ENCODE measurements at regions not wholly inside any gene's neighbourhood (a gene's known extent, or its start where the extent isn't known, plus 50 kb on each side); places are given as distances from the start of the nearest gene placed in this dataset.

DNA sequence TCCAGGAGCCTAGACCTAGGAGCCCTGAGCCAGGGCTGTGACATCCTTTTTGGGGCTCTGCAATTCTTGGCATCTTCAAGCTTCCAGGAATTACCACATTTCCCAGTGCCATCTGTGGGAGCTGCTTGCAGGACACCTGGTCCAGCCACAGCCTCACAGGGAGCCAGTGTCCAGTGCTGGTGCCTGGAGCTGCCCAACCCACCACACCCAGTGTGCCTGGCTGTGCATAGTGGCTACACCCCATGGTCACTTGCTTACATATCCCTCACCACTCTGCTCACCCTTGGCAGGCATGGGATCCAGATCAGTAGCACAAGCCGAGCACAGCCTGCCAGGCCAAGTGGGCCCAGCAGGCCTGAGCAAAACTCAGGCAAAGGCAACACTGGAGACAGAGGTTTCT, 2151.4 kb upstream of the PCDH20 start:
- H3K27me3 ChIP-seq (ENCODE audit: control insufficient read depth in 1 of 2, insufficient read depth in 2 of 2, low read length in 2 of 2): no peaks in the 10 kb centered on the region
- WGBS (ENCODE audit: low lambda C conversion rate): 0% methylated on average over 1 of the region's 1 CpG
- no peaks in the 10 kb centered on the region for H3K36me3 ChIP-seq (replicated peaks in 1 of 2; ENCODE audit: control insufficient read depth in 1 of 2, insufficient read depth in 2 of 2, low read length in 2 of 2)
- no peaks in the 10 kb centered on the region for H4K20me1 ChIP-seq (ENCODE audit: insufficient read depth, low read length)
- H3K27ac ChIP-seq (ENCODE audit: extremely low read length, insufficient read depth, low read length): no peak overlapping the region
- H3K4me3 ChIP-seq (replicated peaks in 1 of 3; ENCODE audit: insufficient read depth in 1 of 3, low read depth in 2 of 3, low read length in 3 of 3): no peak overlapping the region
- TF ChIP-seq GZF1 (CRISPR knock-in tag; IDR thresholded peaks at IDR 0.05) (no peak), ZNF788 (CRISPR knock-in tag; IDR thresholded peaks at IDR 0.05; ENCODE audit: borderline replicate concordance) (no peak)
- TF ChIP-seq, protein P1, sequence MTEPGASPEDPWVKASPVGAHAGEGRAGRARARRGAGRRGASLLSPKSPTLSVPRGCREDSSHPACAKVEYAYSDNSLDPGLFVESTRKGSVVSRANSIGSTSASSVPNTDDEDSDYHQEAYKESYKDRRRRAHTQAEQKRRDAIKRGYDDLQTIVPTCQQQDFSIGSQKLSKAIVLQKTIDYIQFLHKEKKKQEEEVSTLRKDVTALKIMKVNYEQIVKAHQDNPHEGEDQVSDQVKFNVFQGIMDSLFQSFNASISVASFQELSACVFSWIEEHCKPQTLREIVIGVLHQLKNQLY (CRISPR knock-in tag; IDR thresholded peaks at IDR 0.05): no peak
- no peak for ATAC-seq
- CTCF ChIA-PET (ENCODE audit: low intra/inter-chr PET ratio, low total read pairs): no interaction called here
- in situ Hi-C loops (cut with HindIII; ENCODE audit: extremely low pct_ligation_motif_present, low pct_unique_long_range_greater_than_20kb): no loop called here
- H3K9me3 ChIP-seq (ENCODE audit: low read length): no peaks in the 10 kb centered on the region
- H3K9ac ChIP-seq (ENCODE audit: insufficient read depth, low read depth, low read length): no peak overlapping the region
- no peak overlapping the region for H3K4me2 ChIP-seq (ENCODE audit: low read depth, low read length)
- intact Hi-C loops (cut with micrococcal nuclease; ENCODE audit: unreplicated experiment): no loop called here
- no peak overlapping the region for H2AFZ ChIP-seq (ENCODE audit: low read length)
- no peak for DNase-seq (ENCODE audit: low spot score)
- FAIRE-seq: no peak
- no TSS peak for BruUV-seq (replicated peaks)
- POLR2A ChIA-PET: no interaction called here
- H3K4me1 ChIP-seq (ENCODE audit: insufficient read depth, low read length): no peaks in the 10 kb centered on the region
- H3K79me2 ChIP-seq (ENCODE audit: insufficient read depth, low read length): no peaks in the 10 kb centered on the region

DNA sequence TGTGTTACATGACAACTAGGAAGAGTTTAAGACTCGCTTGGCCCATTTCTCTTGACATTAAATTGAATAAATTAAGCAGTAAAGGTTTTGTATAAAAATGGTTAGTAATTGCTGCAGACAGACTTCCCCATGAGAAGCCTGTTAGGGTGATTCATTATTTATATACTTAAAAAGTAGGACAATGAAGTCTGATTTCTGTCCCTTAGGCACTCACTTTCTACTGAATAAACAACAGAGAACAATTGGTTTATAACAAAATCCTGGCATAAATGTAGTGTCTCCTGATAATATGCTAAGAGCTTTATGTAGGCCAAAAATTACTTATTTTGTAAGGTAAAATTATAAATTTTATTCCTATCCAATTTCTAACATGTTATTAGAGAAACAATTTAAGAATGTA, 2138.5 kb upstream of the PCDH20 start:
- Histone ChIP-seq H3K4me3 (replicated peaks in 1 of 3; ENCODE audit: insufficient read depth in 1 of 3, low read depth in 2 of 3, low read length in 3 of 3) (no peak overlapping the region), H3K36me3 (replicated peaks in 1 of 2; ENCODE audit: control insufficient read depth in 1 of 2, insufficient read depth in 2 of 2, low read length in 2 of 2) (no peaks in the 10 kb centered on the region), H3K9ac (ENCODE audit: insufficient read depth, low read depth, low read length) (no peak overlapping the region), H3K4me1 (ENCODE audit: insufficient read depth, low read length) (no peaks in the 10 kb centered on the region), H3K9me3 (ENCODE audit: low read length) (no peaks in the 10 kb centered on the region), H3K79me2 (ENCODE audit: insufficient read depth, low read length) (no peaks in the 10 kb centered on the region), H4K20me1 (ENCODE audit: insufficient read depth, low read length) (no peaks in the 10 kb centered on the region), H2AFZ (ENCODE audit: low read length) (no peak overlapping the region), H3K27me3 (ENCODE audit: control insufficient read depth in 1 of 2, insufficient read depth in 2 of 2, low read length in 2 of 2) (no peaks in the 10 kb centered on the region), H3K27ac (ENCODE audit: extremely low read length, insufficient read depth, low read length) (no peak overlapping the region), H3K4me2 (ENCODE audit: low read depth, low read length) (no peak overlapping the region)
- ATAC-seq (no peak), FAIRE-seq (no peak), DNase-seq (ENCODE audit: low spot score) (no peak)
- TF ChIP-seq ZNF724P (CRISPR knock-in tag; IDR thresholded peaks at IDR 0.05; ENCODE audit: borderline replicate concordance) (no peak), HDAC6 (IDR thresholded peaks at IDR 0.05; ENCODE audit: low read depth, low read length) (no peak), GLI4 (CRISPR knock-in tag; IDR thresholded peaks at IDR 0.05; ENCODE audit: borderline replicate concordance) (no peak), ZNF660 (CRISPR knock-in tag; IDR thresholded peaks at IDR 0.05; ENCODE audit: borderline replicate concordance, low read depth) (no peak)
- TF ChIP-seq, protein P2, sequence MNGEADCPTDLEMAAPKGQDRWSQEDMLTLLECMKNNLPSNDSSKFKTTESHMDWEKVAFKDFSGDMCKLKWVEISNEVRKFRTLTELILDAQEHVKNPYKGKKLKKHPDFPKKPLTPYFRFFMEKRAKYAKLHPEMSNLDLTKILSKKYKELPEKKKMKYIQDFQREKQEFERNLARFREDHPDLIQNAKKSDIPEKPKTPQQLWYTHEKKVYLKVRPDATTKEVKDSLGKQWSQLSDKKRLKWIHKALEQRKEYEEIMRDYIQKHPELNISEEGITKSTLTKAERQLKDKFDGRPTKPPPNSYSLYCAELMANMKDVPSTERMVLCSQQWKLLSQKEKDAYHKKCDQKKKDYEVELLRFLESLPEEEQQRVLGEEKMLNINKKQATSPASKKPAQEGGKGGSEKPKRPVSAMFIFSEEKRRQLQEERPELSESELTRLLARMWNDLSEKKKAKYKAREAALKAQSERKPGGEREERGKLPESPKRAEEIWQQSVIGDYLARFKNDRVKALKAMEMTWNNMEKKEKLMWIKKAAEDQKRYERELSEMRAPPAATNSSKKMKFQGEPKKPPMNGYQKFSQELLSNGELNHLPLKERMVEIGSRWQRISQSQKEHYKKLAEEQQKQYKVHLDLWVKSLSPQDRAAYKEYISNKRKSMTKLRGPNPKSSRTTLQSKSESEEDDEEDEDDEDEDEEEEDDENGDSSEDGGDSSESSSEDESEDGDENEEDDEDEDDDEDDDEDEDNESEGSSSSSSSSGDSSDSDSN (CRISPR knock-in tag; IDR thresholded peaks at IDR 0.05): no peak
- TF ChIP-seq, protein P3, sequence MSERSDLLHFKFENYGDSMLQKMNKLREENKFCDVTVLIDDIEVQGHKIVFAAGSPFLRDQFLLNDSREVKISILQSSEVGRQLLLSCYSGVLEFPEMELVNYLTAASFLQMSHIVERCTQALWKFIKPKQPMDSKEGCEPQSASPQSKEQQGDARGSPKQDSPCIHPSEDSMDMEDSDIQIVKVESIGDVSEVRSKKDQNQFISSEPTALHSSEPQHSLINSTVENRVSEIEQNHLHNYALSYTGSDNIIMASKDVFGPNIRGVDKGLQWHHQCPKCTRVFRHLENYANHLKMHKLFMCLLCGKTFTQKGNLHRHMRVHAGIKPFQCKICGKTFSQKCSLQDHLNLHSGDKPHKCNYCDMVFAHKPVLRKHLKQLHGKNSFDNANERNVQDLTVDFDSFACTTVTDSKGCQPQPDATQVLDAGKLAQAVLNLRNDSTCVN (CRISPR knock-in tag; IDR thresholded peaks at IDR 0.05; ENCODE audit: borderline replicate concordance): no peak
- intact Hi-C loops (cut with micrococcal nuclease; ENCODE audit: unreplicated experiment): no loop called here
- 3% methylated on average over 1 of the region's 1 CpG for WGBS (ENCODE audit: low lambda C conversion rate)
- in situ Hi-C loops (cut with HindIII; ENCODE audit: extremely low pct_ligation_motif_present, low pct_unique_long_range_greater_than_20kb): no loop called here
- ChIA-PET CTCF (ENCODE audit: low intra/inter-chr PET ratio, low total read pairs) (no interaction called here), POLR2A (no interaction called here)
- BruUV-seq (replicated peaks): no TSS peak
